ENCODE measurements at regions not wholly inside any gene's neighbourhood (a gene's known extent, or its start where the extent isn't known, plus 50 kb on each side); places are given as distances from the start of the nearest gene placed in this dataset.

- TF ChIP-seq POU6F1 (CRISPR knock-in tag; IDR thresholded peaks at IDR 0.05; ENCODE audit: borderline replicate concordance, low read depth) (no peak), OSR1 (CRISPR knock-in tag; IDR thresholded peaks at IDR 0.05) (no peak), RARB (CRISPR knock-in tag; IDR thresholded peaks at IDR 0.05) (no peak), ZFP30 (CRISPR knock-in tag; IDR thresholded peaks at IDR 0.05) (no peak), ZFP3 (CRISPR knock-in tag; IDR thresholded peaks at IDR 0.05) (no peak), ISL1 (CRISPR knock-in tag; IDR thresholded peaks at IDR 0.05) (no peak), PATZ1 (CRISPR knock-in tag; IDR thresholded peaks at IDR 0.05; ENCODE audit: borderline replicate concordance) (no peak), GLIS3 (CRISPR knock-in tag; IDR thresholded peaks at IDR 0.05) (no peak), SNAI2 (CRISPR knock-in tag; IDR thresholded peaks at IDR 0.05) (no peak), TSHZ2 (CRISPR knock-in tag; IDR thresholded peaks at IDR 0.05) (no peak), ZNF565 (CRISPR knock-in tag; conservative IDR thresholded peaks at IDR 0.05; ENCODE audit: low read depth) (no peak), BACH2 (CRISPR knock-in tag; IDR thresholded peaks at IDR 0.05; ENCODE audit: borderline replicate concordance) (no peak)
- TF ChIP-seq, protein P1, sequence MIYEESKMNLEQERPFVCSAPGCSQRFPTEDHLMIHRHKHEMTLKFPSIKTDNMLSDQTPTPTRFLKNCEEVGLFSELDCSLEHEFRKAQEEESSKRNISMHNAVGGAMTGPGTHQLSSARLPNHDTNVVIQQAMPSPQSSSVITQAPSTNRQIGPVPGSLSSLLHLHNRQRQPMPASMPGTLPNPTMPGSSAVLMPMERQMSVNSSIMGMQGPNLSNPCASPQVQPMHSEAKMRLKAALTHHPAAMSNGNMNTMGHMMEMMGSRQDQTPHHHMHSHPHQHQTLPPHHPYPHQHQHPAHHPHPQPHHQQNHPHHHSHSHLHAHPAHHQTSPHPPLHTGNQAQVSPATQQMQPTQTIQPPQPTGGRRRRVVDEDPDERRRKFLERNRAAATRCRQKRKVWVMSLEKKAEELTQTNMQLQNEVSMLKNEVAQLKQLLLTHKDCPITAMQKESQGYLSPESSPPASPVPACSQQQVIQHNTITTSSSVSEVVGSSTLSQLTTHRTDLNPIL (CRISPR knock-in tag; IDR thresholded peaks at IDR 0.05; ENCODE audit: low read depth), result no peak
- ATAC-seq, result no peak
Measured at GRCh38 chr2:75932996-75933395, 222.3 kb upstream of the GCFC2 start.

DNA sequence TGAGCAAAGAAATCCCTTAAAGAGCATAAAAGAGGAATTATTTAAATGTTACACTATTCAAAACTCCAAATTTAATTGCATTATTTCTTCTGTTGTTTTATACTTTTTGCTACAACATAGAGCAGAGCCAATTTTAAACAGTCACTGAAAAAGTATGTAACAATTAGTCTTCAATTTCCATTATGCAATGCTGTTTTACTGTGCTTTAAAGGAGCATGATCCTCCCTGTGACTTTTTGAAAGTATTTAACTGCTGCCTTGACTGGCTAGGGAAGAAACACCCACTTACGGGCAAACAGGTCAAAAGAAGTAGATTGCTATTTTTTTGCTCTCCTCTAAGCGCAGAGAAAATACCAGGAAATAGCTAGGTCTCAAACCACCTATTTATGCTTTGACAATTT is 217.4 kb upstream of the GCFC2 start:
- TF ChIP-seq PATZ1 (CRISPR knock-in tag; IDR thresholded peaks at IDR 0.05; ENCODE audit: borderline replicate concordance) (no peak), PPARA (CRISPR knock-in tag; IDR thresholded peaks at IDR 0.05; ENCODE audit: borderline replicate concordance) (no peak), TSHZ2 (CRISPR knock-in tag; IDR thresholded peaks at IDR 0.05) (no peak), ZC3H10 (CRISPR knock-in tag; IDR thresholded peaks at IDR 0.05) (no peak), ZNF565 (CRISPR knock-in tag; conservative IDR thresholded peaks at IDR 0.05; ENCODE audit: low read depth) (no peak), ZNF8 (CRISPR knock-in tag; IDR thresholded peaks at IDR 0.05) (no peak), ISL1 (CRISPR knock-in tag; IDR thresholded peaks at IDR 0.05) (no peak), GLIS3 (CRISPR knock-in tag; IDR thresholded peaks at IDR 0.05) (no peak), RARB (CRISPR knock-in tag; IDR thresholded peaks at IDR 0.05) (no peak), ZFP30 (CRISPR knock-in tag; IDR thresholded peaks at IDR 0.05) (no peak), TOX (CRISPR knock-in tag; IDR thresholded peaks at IDR 0.05; ENCODE audit: borderline replicate concordance) (no peak), ARNTL (CRISPR knock-in tag; IDR thresholded peaks at IDR 0.05; ENCODE audit: borderline replicate concordance, low read depth) (no peak), ZFP3 (CRISPR knock-in tag; IDR thresholded peaks at IDR 0.05) (no peak)
- TF ChIP-seq, protein P1 (CRISPR knock-in tag; IDR thresholded peaks at IDR 0.05; ENCODE audit: low read depth), result no peak
- no peak for ATAC-seq

Measured in SK-N-SH treated with all-trans-retinoic acid at 6 μM for 48 hours (cell line).